IMR-90 (cell line): ENCODE measurements at regions not wholly inside any gene's neighbourhood (a gene's known extent, or its start where the extent isn't known, plus 50 kb on each side); places are given as distances from the start of the nearest gene placed in this dataset.
A peak's percentile ranks its signal among the peaks of the same experiment; 100 is the strongest.

Experiments used
- ATAC-seq: fragments of 200-7000 bp; cut with Tn5 transposase; 2 replicates; pipeline ENCODE4 v1.9.1; 2020; ENCODE audit warnings: low read depth, mild to moderate bottlenecking, moderate library complexity
- BruUV-seq: library from RNA; stranded (reverse); fragments of 400-500 nt; replicated peaks from 2 replicates; lab custom pipeline; 2021; lab: Mats Ljungman, UMichigan
- CTCF ChIA-PET: fragments of 300-600 bp; formaldehyde crosslinking; extraction: SDS; loops from one replicate; lab custom pipeline; 2021; ENCODE audit warnings: antibody characterized with exemption; lab: Yijun Ruan, JAX
- POLR2A ChIA-PET: fragments of 300-600 bp; sonication (Branson Sonifier 250); formaldehyde crosslinking; loops from one replicate; lab custom pipeline; 2022; ENCODE audit warnings: antibody characterized with exemption; ENCODE audit not compliant: unreplicated experiment; lab: Charles Lee
- DNase-seq: peaks from one replicate; pipeline ENCODE4 v3.0.0; 2013
- H2AFZ ChIP-seq: replicated peaks from 2 replicates; pipeline ENCODE3; 2013; ENCODE audit warnings: low read length, mild to moderate bottlenecking; ENCODE audit not compliant: poor library complexity
- H2AK5ac ChIP-seq: 2 replicates; pipeline ENCODE4 v1.6.1; 2013; ENCODE audit warnings: low read depth, low read length, inconsistent platforms
- H2AK9ac ChIP-seq: replicated peaks from 2 replicates; pipeline ENCODE3; 2013; ENCODE audit warnings: mild to moderate bottlenecking, low read depth, low read length, moderate library complexity; ENCODE audit not compliant: poor library complexity
- H2BK120ac ChIP-seq: 2 replicates; pipeline ENCODE4 v1.6.1; 2013; ENCODE audit warnings: low read depth, low read length, inconsistent platforms
- H2BK15ac ChIP-seq: 3 replicates; pipeline ENCODE4 v1.6.1; 2013; ENCODE audit warnings: low read depth, low read length, inconsistent platforms
- H2BK20ac ChIP-seq: 2 replicates; pipeline ENCODE4 v1.6.1; 2013; ENCODE audit warnings: low read depth, mild to moderate bottlenecking, inconsistent platforms, low read length, moderate library complexity
- H2BK5ac ChIP-seq: 2 replicates; pipeline ENCODE4 v1.6.1; 2013; ENCODE audit warnings: mild to moderate bottlenecking, low read depth, low read length, inconsistent platforms; ENCODE audit not compliant: poor library complexity, severe bottlenecking
- H3K14ac ChIP-seq: replicated peaks from 2 replicates; pipeline ENCODE4 v1.6.1; 2013; ENCODE audit warnings: low read depth, low read length, inconsistent platforms
- H3K18ac ChIP-seq: 2 replicates; pipeline ENCODE4 v1.6.1; 2013; ENCODE audit warnings: low read depth, low read length, control low read depth
- H3K23ac ChIP-seq: 2 replicates; pipeline ENCODE4 v1.6.1; 2013; ENCODE audit warnings: low read depth, low read length, inconsistent platforms
- H3K27ac ChIP-seq: 2 replicates; pipeline ENCODE4 v1.5.1; 2013; ENCODE audit warnings: mild to moderate bottlenecking, control low read depth, low read length; ENCODE audit not compliant: insufficient read depth
- H3K27me3 ChIP-seq: 2 replicates; pipeline ENCODE4 v1.6.1; 2013; ENCODE audit warnings: low read length; ENCODE audit not compliant: control insufficient read depth, insufficient read depth
- H3K36me3 ChIP-seq: 2 replicates; pipeline ENCODE4 v1.6.1; 2013; ENCODE audit warnings: low read length, mixed read lengths; ENCODE audit not compliant: control insufficient read depth, insufficient read depth
- H3K4ac ChIP-seq: 2 replicates; pipeline ENCODE4 v1.6.1; 2013; ENCODE audit warnings: low read depth, low read length, inconsistent platforms
- H3K4me1 ChIP-seq: 2 replicates; pipeline ENCODE4 v1.6.1; 2013; ENCODE audit warnings: low read length, mixed read lengths; ENCODE audit not compliant: control insufficient read depth, insufficient read depth
- H3K4me2 ChIP-seq: 2 replicates; pipeline ENCODE4 v1.6.1; 2013; ENCODE audit warnings: low read depth, mild to moderate bottlenecking, control low read depth, low read length, moderate library complexity
- H3K4me3 ChIP-seq: 2 replicates; pipeline ENCODE4 v1.5.1; 2013; ENCODE audit warnings: low read depth, mild to moderate bottlenecking, control low read depth, low read length, moderate library complexity; ENCODE audit not compliant: insufficient read depth
- H3K56ac ChIP-seq: 2 replicates; pipeline ENCODE4 v1.6.1; 2013; ENCODE audit warnings: low read length, inconsistent platforms; ENCODE audit not compliant: insufficient read depth; ENCODE audit errors: extremely low read depth
- H3K79me1 ChIP-seq, 2 experiments: 2 replicates each; pipeline ENCODE4 v1.6.1; 2013; ENCODE audit warnings: low read length in 2 of 2, inconsistent platforms in 1 of 2, low read depth in 1 of 2
- H3K9ac ChIP-seq: 2 replicates; pipeline ENCODE4 v1.6.1; 2013; ENCODE audit warnings: low read depth, low read length, control low read depth
- H3K9me1 ChIP-seq: 2 replicates; pipeline ENCODE4 v1.6.1; 2013; ENCODE audit warnings: low read length, inconsistent platforms; ENCODE audit not compliant: insufficient read depth
- H3K9me3 ChIP-seq: 2 replicates; pipeline ENCODE4 v1.6.1; 2013; ENCODE audit warnings: low read length; ENCODE audit not compliant: control insufficient read depth, insufficient read depth
- H4K20me1 ChIP-seq: 2 replicates; pipeline ENCODE4 v1.6.1; 2013; ENCODE audit warnings: low read length, inconsistent platforms; ENCODE audit not compliant: insufficient read depth
- H4K5ac ChIP-seq: 2 replicates; pipeline ENCODE4 v1.6.1; 2013; ENCODE audit warnings: mild to moderate bottlenecking, low read depth, low read length, control low read depth
- H4K8ac ChIP-seq, 2 experiments: 2 replicates each; pipeline ENCODE4 v1.6.1; 2013; ENCODE audit warnings: low read depth in 2 of 2, low read length in 2 of 2, control low read depth in 1 of 2, inconsistent platforms in 1 of 2
- H4K91ac ChIP-seq: 2 replicates; pipeline ENCODE4 v1.6.1; 2013; ENCODE audit warnings: low read depth, low read length, inconsistent platforms; ENCODE audit not compliant: insufficient read depth
- MAFK ChIP-seq: IDR thresholded peaks from 2 replicates; pipeline ENCODE4 v1.6.1; 2012; ENCODE audit warnings: low read depth, low read length, improper control_type of control experiment
- MAZ ChIP-seq: IDR thresholded peaks from 2 replicates; pipeline ENCODE4 v1.6.1; 2012; ENCODE audit warnings: low read depth, mild to moderate bottlenecking, low read length, improper control_type of control experiment, moderate library complexity, borderline replicate concordance
- WGBS, 2 experiments: methylation state at CpG; one replicate each; pipeline versions ENCODE4 v1.1.5 to v1.1.7; 2013; ENCODE audit warnings: missing lambda C conversion rate in 2 of 2; ENCODE audit not compliant: insufficient read length in 1 of 2; ENCODE audit errors: extremely low coverage in 2 of 2; 5-methylcytosine and 5-hydroxymethylcytosine counted together
- dilution Hi-C: fragments of 300-500 bp; cut with HindIII; formaldehyde crosslinking; loops from one replicate; pipeline ENCODE4 v1.14.3; 2018; ENCODE audit warnings: low sequenced_read_pairs; ENCODE audit not compliant: unreplicated experiment
- in situ Hi-C: fragments of 300-500 bp; cut with MboI; formaldehyde crosslinking; loops from 3 replicates; pipeline ENCODE4 v1.14.3; 2019; ENCODE audit warnings: low sequenced_read_pairs, inconsistent platforms, mixed read lengths
- intact Hi-C: fragments of 100-400 bp; cut with micrococcal nuclease; formaldehyde crosslinking; loops from 2 replicates; pipeline ENCODE4 v1.10.0; 2022

DNA sequence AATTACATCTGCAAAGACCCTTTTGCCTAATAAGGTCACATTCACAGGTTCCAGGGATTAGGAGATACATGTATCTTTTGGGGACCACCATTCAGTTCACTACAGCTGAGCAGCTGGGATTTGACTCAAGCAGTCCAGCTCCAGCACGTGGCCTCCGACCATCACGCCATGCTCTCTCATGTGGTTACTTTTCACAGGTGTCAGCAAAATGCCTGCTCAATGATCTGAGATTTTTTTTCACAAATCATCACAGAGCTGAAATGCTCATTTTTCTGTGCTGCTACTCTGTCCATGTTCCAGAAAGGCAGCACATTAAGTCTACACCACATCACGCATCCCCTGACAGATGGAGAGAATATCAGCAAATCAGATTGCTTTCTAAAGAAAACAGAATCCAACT is 98.5 kb upstream of the RMDN2 start:
- in situ Hi-C loops = loop anchor here (5.0 kb wide), 1 partner anchor 154 kb away; the partner anchor contains the start of gene CDC42EP3
- peak overlapping the region; percentile 71 for H3K4ac ChIP-seq
- peaks cover 0 to 26% of the 10 kb centered on the region in 2 experiments; a peak in 2 of 4 replicates for H3K79me1 ChIP-seq
- no TSS peak for BruUV-seq
- H3K36me3 ChIP-seq = no peaks in the 10 kb centered on the region
- H4K20me1 ChIP-seq = no peaks in the 10 kb centered on the region
- H3K9me3 ChIP-seq = no peaks in the 10 kb centered on the region
- POLR2A ChIA-PET = no interaction called here
- CTCF ChIA-PET = interaction anchor here (1.0 kb wide), 2 partner anchors 29 to 51 kb away, joined by 3 read pairs; no protein-coding TSS in a partner anchor
- no peak overlapping the region for H3K4me2 ChIP-seq
- peak overlapping the region; percentile 18; the same call in 1 of the 2 replicates for H2AK5ac ChIP-seq
- peak overlapping the region; percentile 86; the same call in 2 of the 3 replicates for H2BK15ac ChIP-seq
- no peak overlapping the region for H3K9ac ChIP-seq
- intact Hi-C loops = no loop called here
- peak overlapping the region in 1 of 2 experiments; percentile 33; a peak in 1 of 4 replicates for H4K8ac ChIP-seq
- H3K27me3 ChIP-seq = no peaks in the 10 kb centered on the region
- peak overlapping the region; percentile 6; the same call in 1 of the 2 replicates for H3K14ac ChIP-seq
- peak overlapping the region; percentile 51; the same call in 1 of the 2 replicates for H2BK20ac ChIP-seq
- no peak for ATAC-seq
- peaks cover 17% of the 10 kb centered on the region for H3K9me1 ChIP-seq
- no peak overlapping the region for H3K56ac ChIP-seq
- H3K4me1 ChIP-seq = peaks cover 30% of the 10 kb centered on the region
- H3K4me3 ChIP-seq = no peak overlapping the region
- no peak overlapping the region for H3K23ac ChIP-seq
- no peak overlapping the region for H4K5ac ChIP-seq
- no peak overlapping the region for H2BK5ac ChIP-seq
- H4K91ac ChIP-seq = peak overlapping the region; percentile 68; the same call in 1 of the 2 replicates
- no peak overlapping the region for H3K27ac ChIP-seq
- H2AFZ ChIP-seq = no peak overlapping the region
- dilution Hi-C loops = no loop called here
- peak overlapping the region; percentile 45 for H2BK120ac ChIP-seq
- TF ChIP-seq MAZ = no peak
- peak; percentile 69 for TF ChIP-seq MAFK
- no peak for DNase-seq
- 100% methylated on average over 2 of the region's 4 CpGs; no CpG with 5 or more reads in 1 of the 2 experiments for WGBS, 2 experiments
- peak overlapping the region; percentile 73; the same call in 1 of the 2 replicates for H3K18ac ChIP-seq
- no peak overlapping the region for H2AK9ac ChIP-seq
